Urinary bladder (tissue), 3 donors: ENCODE measurements at regions not wholly inside any gene's neighbourhood (a gene's known extent, or its start where the extent isn't known, plus 50 kb on each side); places are given as distances from the start of the nearest gene placed in this dataset.

Experiments used
- DNase-seq: peaks from one replicate; pipeline ENCODE4 v3.0.0-alpha.2; 2015; ENCODE audit errors: extremely low spot score
- H3K27ac ChIP-seq: one replicate; pipeline ENCODE4 v1.5.1; 2013; ENCODE audit warnings: low read depth, mild to moderate bottlenecking, moderate library complexity
- H3K36me3 ChIP-seq: one replicate; pipeline ENCODE4 v1.6.1; 2013; ENCODE audit warnings: mild to moderate bottlenecking, moderate library complexity; ENCODE audit not compliant: insufficient read depth
- H3K4me1 ChIP-seq: one replicate; pipeline ENCODE4 v1.6.1; 2013; ENCODE audit warnings: mild to moderate bottlenecking, moderate library complexity; ENCODE audit not compliant: insufficient read depth
- H3K4me3 ChIP-seq: one replicate; pipeline ENCODE4 v1.5.1; 2013; ENCODE audit warnings: low read depth, low read length
- WGBS: extraction: QIAGEN DNeasy Blood & Tissue Kit; methylation state at CpG from one replicate; pipeline ENCODE4 v1.1.7; 2013; 5-methylcytosine and 5-hydroxymethylcytosine counted together
- donor health status: healthy with polysubstance abuse.
- donor health status: healthy.

GRCh38 chr12:114933428-114934160 lies 249.6 kb upstream of the TBX3 start:
- DNase-seq = no peak
- Histone ChIP-seq H3K4me3 (no peak overlapping the region), H3K27ac (no peak overlapping the region), H3K36me3 (no peaks in the 10 kb centered on the region), H3K4me1 (no peaks in the 10 kb centered on the region)
- 74% methylated on average over 6 of the region's 6 CpGs for WGBS

GRCh38 chr12:114932806-114933205 lies 248.8 kb upstream of the TBX3 start:
- H3K4me1 ChIP-seq = no peaks in the 10 kb centered on the region
- H3K27ac ChIP-seq = no peak overlapping the region
- DNase-seq = no peak
- no peak overlapping the region for H3K4me3 ChIP-seq
- H3K36me3 ChIP-seq = no peaks in the 10 kb centered on the region
- 92% methylated on average over 2 of the region's 3 CpGs for WGBS

- DNase-seq = no peak
- Histone ChIP-seq H3K27ac (no peak overlapping the region), H3K4me3 (no peak overlapping the region), H3K36me3 (no peaks in the 10 kb centered on the region), H3K4me1 (no peaks in the 10 kb centered on the region)
- 96% methylated on average over 2 of the region's 2 CpGs for WGBS
Measured at GRCh38 chr12:114931025-114931424, 247.1 kb upstream of the TBX3 start.

- 92% methylated on average over 6 of the region's 6 CpGs for WGBS
- Histone ChIP-seq H3K27ac (no peak overlapping the region), H3K36me3 (no peaks in the 10 kb centered on the region), H3K4me1 (no peaks in the 10 kb centered on the region), H3K4me3 (no peak overlapping the region)
- no peak for DNase-seq
Measured at GRCh38 chr12:114926341-114926740, 242.4 kb upstream of the TBX3 start.

- 84% methylated on average over 4 of the region's 4 CpGs for WGBS
- DNase-seq = no peak
- no peak overlapping the region for H3K27ac ChIP-seq
- no peaks in the 10 kb centered on the region for H3K4me1 ChIP-seq
- H3K36me3 ChIP-seq = no peaks in the 10 kb centered on the region
- no peak overlapping the region for H3K4me3 ChIP-seq
Measured at GRCh38 chr12:114924946-114925475, 241.0 kb upstream of the TBX3 start.

GRCh38 chr12:114921781-114922180 lies 237.8 kb upstream of the TBX3 start:
- H3K4me3 ChIP-seq = no peak overlapping the region
- no peak overlapping the region for H3K27ac ChIP-seq
- no peak for DNase-seq
- H3K4me1 ChIP-seq = no peaks in the 10 kb centered on the region
- H3K36me3 ChIP-seq = no peaks in the 10 kb centered on the region
- 52% methylated on average over 1 of the region's 1 CpG for WGBS

- H3K4me1 ChIP-seq = no peaks in the 10 kb centered on the region
- DNase-seq = no peak
- no peaks in the 10 kb centered on the region for H3K36me3 ChIP-seq
- WGBS = 22% methylated on average over 5 of the region's 5 CpGs
- no peak overlapping the region for H3K4me3 ChIP-seq
- peak overlapping the region; percentile 31 for H3K27ac ChIP-seq
Measured at GRCh38 chr12:114920771-114921554, 237.0 kb upstream of the TBX3 start.

- no peak for DNase-seq
- Histone ChIP-seq H3K36me3 (no peaks in the 10 kb centered on the region), H3K4me1 (no peaks in the 10 kb centered on the region), H3K4me3 (no peak overlapping the region), H3K27ac (peak overlapping the region; percentile 40)
- WGBS = 50% methylated on average over 8 of the region's 8 CpGs
Measured at GRCh38 chr12:114919479-114919878, 235.5 kb upstream of the TBX3 start.

GRCh38 chr12:114918535-114919233 lies 234.7 kb upstream of the TBX3 start:
- no peak overlapping the region for H3K27ac ChIP-seq
- no peaks in the 10 kb centered on the region for H3K36me3 ChIP-seq
- no peak for DNase-seq
- no peak overlapping the region for H3K4me3 ChIP-seq
- WGBS = 33% methylated on average over 3 of the region's 3 CpGs
- H3K4me1 ChIP-seq = no peaks in the 10 kb centered on the region

- Histone ChIP-seq H3K36me3 (no peaks in the 10 kb centered on the region), H3K27ac (no peak overlapping the region), H3K4me3 (no peak overlapping the region), H3K4me1 (no peaks in the 10 kb centered on the region)
- DNase-seq = no peak
Measured at GRCh38 chr12:114917953-114918352, 234.0 kb upstream of the TBX3 start.

- H3K4me1 ChIP-seq = no peaks in the 10 kb centered on the region
- H3K27ac ChIP-seq = no peak overlapping the region
- DNase-seq = no peak
- 89% methylated on average over 6 of the region's 6 CpGs for WGBS
- no peak overlapping the region for H3K4me3 ChIP-seq
- H3K36me3 ChIP-seq = no peaks in the 10 kb centered on the region
Measured at GRCh38 chr12:114917307-114917706, 233.3 kb upstream of the TBX3 start.

GRCh38 chr12:114916541-114916940 lies 232.6 kb upstream of the TBX3 start:
- DNase-seq = no peak
- WGBS = 82% methylated on average over 12 of the region's 12 CpGs
- Histone ChIP-seq H3K36me3 (no peaks in the 10 kb centered on the region), H3K27ac (no peak overlapping the region), H3K4me1 (no peaks in the 10 kb centered on the region), H3K4me3 (no peak overlapping the region)

- 88% methylated on average over 3 of the region's 3 CpGs for WGBS
- DNase-seq = no peak
- no peak overlapping the region for H3K27ac ChIP-seq
- no peak overlapping the region for H3K4me3 ChIP-seq
- H3K36me3 ChIP-seq = no peaks in the 10 kb centered on the region
- H3K4me1 ChIP-seq = no peaks in the 10 kb centered on the region
Measured at GRCh38 chr12:114916124-114916523, 232.1 kb upstream of the TBX3 start.
